Right lobe of liver (tissue), 6 donors: ENCODE measurements at regions not wholly inside any gene's neighbourhood (a gene's known extent, or its start where the extent isn't known, plus 50 kb on each side); places are given as distances from the start of the nearest gene placed in this dataset.

Experiments
- ATAC-seq, 4 donors: fragments of 200-7000 bp; cut with Tn5 transposase; one replicate each; pipeline ENCODE4 v1.9.1; 2020; ENCODE audit warnings: mild to moderate bottlenecking in 4 of 4, moderate library complexity in 4 of 4
- DNase-seq, 3 donors: peaks; one replicate each; pipeline ENCODE4 v3.0.0-alpha.2; 2020
- H3K27ac ChIP-seq, 3 donors: fragments of 200-600 bp; one replicate each; pipeline ENCODE4 v1.8.0; 2022
- H3K27me3 ChIP-seq, 2 donors: fragments of 200-600 bp; one replicate each; pipeline ENCODE4 v1.8.0; 2022
- H3K36me3 ChIP-seq, 4 donors: fragments of 200-600 bp; sonication (generic) in 1 of 4; one replicate each; pipeline versions ENCODE4 v1.5.1 to v1.8.0; 2017 to 2022; ENCODE audit warnings: control low read depth in 1 of 4
- H3K4me1 ChIP-seq, 4 donors: fragments of 200-600 bp; sonication (generic) in 1 of 4; one replicate each; pipeline versions ENCODE4 v1.5.1 to v1.8.0; 2017 to 2022; ENCODE audit warnings: control low read depth in 1 of 4
- H3K4me3 ChIP-seq, 3 donors: fragments of 200-600 bp; one replicate each; pipeline ENCODE4 v1.8.0; 2022
- H3K9me3 ChIP-seq, 4 donors: fragments of 200-600 bp; sonication (generic) in 1 of 4; one replicate each; pipeline versions ENCODE4 v1.5.1 to v1.8.0; 2017 to 2022; ENCODE audit warnings: control low read depth in 1 of 4
- CTCF ChIP-seq, 4 donors: fragments of 200-600 bp in 3 of 4; fragments of 450-650 bp in 1 of 4; IDR thresholded peaks; one replicate each; pipeline versions ENCODE4 v1.5.1 to v1.8.0; 2016 to 2022; ENCODE audit warnings: antibody characterized with exemption in 4 of 4, mild to moderate bottlenecking in 2 of 4
- POLR2A ChIP-seq: fragments of 450-650 bp; IDR thresholded peaks from one replicate; pipeline ENCODE4 v1.6.1; 2017; ENCODE audit warnings: antibody characterized with exemption, mild to moderate bottlenecking
- WGBS: methylation state at CpG from one replicate; pipeline ENCODE4 v1.1.6; 2018; ENCODE audit warnings: low coverage, low lambda C conversion rate; ENCODE audit not compliant: insufficient coverage; ENCODE audit errors: missing lambda C conversion rate; 5-methylcytosine and 5-hydroxymethylcytosine counted together
- intact Hi-C, 2 donors: fragments of 100-400 bp; cut with DNase I; formaldehyde crosslinking; loops; one replicate each; pipeline versions ENCODE4 v1.11.2 to v1.14.1; 2022
- donor health status: DM: no; HTN: yes; CAD: no.
- donor health status: DM: no; HTN: no; CAD: no.
- donor health status: DM: no; HTN: no; CAD: no.
- donor health status: DM: no; HTN: yes; CAD: no.
- donor health status: DM: no; HTN: yes; CAD: no.

- no peak for DNase-seq
- no peak for ATAC-seq
- 65% methylated on average over 5 of the region's 5 CpGs for WGBS
- Histone ChIP-seq H3K36me3 (no peaks in the 10 kb centered on the region), H3K4me3 (no peak overlapping the region), H3K27ac (no peak overlapping the region), H3K9me3 (no peaks in the 10 kb centered on the region), H3K4me1 (no peaks in the 10 kb centered on the region), H3K27me3 (no peaks in the 10 kb centered on the region)
- TF ChIP-seq POLR2A = no peak
- TF ChIP-seq CTCF (IDR thresholded peaks at IDR 0.05) = no peak
- intact Hi-C loops = no loop called here
Observed at GRCh38 chr13:112124141-112124540, 57.2 kb downstream of the SOX1 start.

- no peaks in the 10 kb centered on the region for H3K4me1 ChIP-seq
- WGBS = 60% methylated on average over 10 of the region's 15 CpGs
- H3K9me3 ChIP-seq = no peaks in the 10 kb centered on the region
- no peak overlapping the region for H3K4me3 ChIP-seq
- no peak for TF ChIP-seq CTCF (IDR thresholded peaks at IDR 0.05)
- no peak for TF ChIP-seq POLR2A
- H3K27me3 ChIP-seq = no peaks in the 10 kb centered on the region
- intact Hi-C loops = no loop called here
- no peak for DNase-seq
- no peaks in the 10 kb centered on the region for H3K36me3 ChIP-seq
- ATAC-seq = no peak
- H3K27ac ChIP-seq = no peak overlapping the region
Observed at GRCh38 chr13:112127564-112128330, 60.8 kb downstream of the SOX1 start.

- no peaks in the 10 kb centered on the region for H3K4me1 ChIP-seq
- no peak overlapping the region for H3K27ac ChIP-seq
- DNase-seq (no peak), ATAC-seq (no peak)
- TF ChIP-seq POLR2A (no peak), CTCF (IDR thresholded peaks at IDR 0.05) (no peak)
- 66% methylated on average over 3 of the region's 8 CpGs for WGBS
- H3K4me3 ChIP-seq = no peak overlapping the region
- H3K27me3 ChIP-seq = no peaks in the 10 kb centered on the region
- H3K36me3 ChIP-seq = no peaks in the 10 kb centered on the region
- intact Hi-C loops = no loop called here
- H3K9me3 ChIP-seq = no peaks in the 10 kb centered on the region
Observed at GRCh38 chr13:112128331-112128610, 61.3 kb downstream of the SOX1 start.

- H3K27me3 ChIP-seq = no peaks in the 10 kb centered on the region
Observed at GRCh38 chr13:112130418-112130817, 63.5 kb downstream of the SOX1 start.

GRCh38 chr13:112131081-112131712 is 64.2 kb downstream of the SOX1 start:
- no peak for ATAC-seq
- Histone ChIP-seq H3K4me3 (no peak overlapping the region), H3K4me1 (no peaks in the 10 kb centered on the region), H3K36me3 (no peaks in the 10 kb centered on the region), H3K9me3 (no peaks in the 10 kb centered on the region), H3K27me3 (no peaks in the 10 kb centered on the region), H3K27ac (no peak overlapping the region)
- WGBS = 40% methylated on average over 13 of the region's 25 CpGs
- intact Hi-C loops = no loop called here
- TF ChIP-seq CTCF (IDR thresholded peaks at IDR 0.05) = no peak
- TF ChIP-seq POLR2A = no peak
- DNase-seq = no peak

More at GRCh38 chr13:112130418-112130817, 63.5 kb downstream of the SOX1 start:
- intact Hi-C loops = no loop called here
- ATAC-seq (no peak), DNase-seq (no peak)
- WGBS = 53% methylated on average over 7 of the region's 7 CpGs
- no peak for TF ChIP-seq POLR2A
- H3K36me3 ChIP-seq = no peaks in the 10 kb centered on the region
- no peaks in the 10 kb centered on the region for H3K9me3 ChIP-seq
- no peak overlapping the region for H3K27ac ChIP-seq
- no peaks in the 10 kb centered on the region for H3K4me1 ChIP-seq
- H3K4me3 ChIP-seq = no peak overlapping the region
